Activated naive CD4-positive, alpha-beta T cell treated with anti-CD3 and anti-CD28 coated beads, Interleukin-2, amount 50 U/mL, for 16 hours (primary cell): ENCODE measurements at regions not wholly inside any gene's neighbourhood (a gene's known extent, or its start where the extent isn't known, plus 50 kb on each side); places are given as distances from the start of the nearest gene placed in this dataset.
"Not testable (repeated sequence)": the region's sequence is repeated elsewhere in the genome, so short reads cannot be mapped to it uniquely, and the experiment has no call there.

Source experiments
- DNase-seq: peaks from one replicate; pipeline ENCODE4 v3.0.0-alpha.2; 2020

- DNase-seq = no peak
Measured at GRCh38 chr3:87564438-87564837, 288.1 kb upstream of the POU1F1 start.

GRCh38 chr3:87563712-87564111 is 287.3 kb upstream of the POU1F1 start:
- DNase-seq = no peak

- DNase-seq = no peak
Measured at GRCh38 chr3:87558492-87558891, 282.1 kb upstream of the POU1F1 start.

- DNase-seq = no peak
Measured at GRCh38 chr3:87555290-87555689, 278.9 kb upstream of the POU1F1 start.

GRCh38 chr3:87553058-87553457 is 276.7 kb upstream of the POU1F1 start:
- no peak for DNase-seq

GRCh38 chr3:87550892-87551291 is 274.5 kb upstream of the POU1F1 start:
- no peak for DNase-seq

- DNase-seq = no peak
Measured at GRCh38 chr3:87549208-87549607, 272.8 kb upstream of the POU1F1 start.

- DNase-seq = no peak
Measured at GRCh38 chr3:87548271-87548670, 271.9 kb upstream of the POU1F1 start.

GRCh38 chr3:87546216-87546615 is 269.8 kb upstream of the POU1F1 start:
- DNase-seq = no peak

GRCh38 chr3:87543408-87543807 is 267.0 kb upstream of the POU1F1 start:
- DNase-seq = not testable (repeated sequence)

GRCh38 chr3:87541723-87542122 is 265.3 kb upstream of the POU1F1 start:
- no peak for DNase-seq

- DNase-seq = not testable (repeated sequence)
Measured at GRCh38 chr3:87538722-87539121, 262.3 kb upstream of the POU1F1 start.

- no peak for DNase-seq
Measured at GRCh38 chr3:87509401-87509800, 233.0 kb upstream of the POU1F1 start.

GRCh38 chr3:87508921-87509320 is 232.5 kb upstream of the POU1F1 start:
- no peak for DNase-seq

GRCh38 chr3:87507753-87508152 is 231.4 kb upstream of the POU1F1 start:
- no peak for DNase-seq

- no peak for DNase-seq
Measured at GRCh38 chr3:87503900-87504498, 227.6 kb upstream of the POU1F1 start.

- no peak for DNase-seq
Measured at GRCh38 chr3:87501076-87501475, 224.7 kb upstream of the POU1F1 start.

- DNase-seq = no peak
Measured at GRCh38 chr3:87498358-87499080, 222.1 kb upstream of the POU1F1 start.

- DNase-seq = no peak
Measured at GRCh38 chr3:87495938-87496337, 219.6 kb upstream of the POU1F1 start.

GRCh38 chr3:87494264-87494663 is 217.9 kb upstream of the POU1F1 start:
- DNase-seq = no peak

GRCh38 chr3:87491843-87492242 is 215.5 kb upstream of the POU1F1 start:
- DNase-seq = no peak

GRCh38 chr3:87489892-87490291 is 213.5 kb upstream of the POU1F1 start:
- DNase-seq = no peak

GRCh38 chr3:87488765-87489164 is 212.4 kb upstream of the POU1F1 start:
- no peak for DNase-seq

- DNase-seq = not testable (repeated sequence)
Measured at GRCh38 chr3:87486635-87487034, 210.3 kb upstream of the POU1F1 start.

GRCh38 chr3:87486115-87486514 is 209.7 kb upstream of the POU1F1 start:
- no peak for DNase-seq
